Neuron (in vitro differentiated cells): ENCODE measurements at regions not wholly inside any gene's neighbourhood (a gene's known extent, or its start where the extent isn't known, plus 50 kb on each side); places are given as distances from the start of the nearest gene placed in this dataset.

Experiments used
- H2AFZ ChIP-seq: one replicate; pipeline ENCODE4 v1.6.1; 2013; ENCODE audit warnings: low read depth, mild to moderate bottlenecking, inconsistent platforms, low read length, moderate library complexity
- H3K27me3 ChIP-seq: one replicate; pipeline ENCODE4 v1.6.1; 2013; ENCODE audit warnings: low read length; ENCODE audit not compliant: insufficient read depth
- H3K36me3 ChIP-seq: one replicate; pipeline ENCODE4 v1.6.1; 2013; ENCODE audit warnings: low read length; ENCODE audit not compliant: insufficient read depth
- H3K4me1 ChIP-seq: one replicate; pipeline ENCODE4 v1.6.1; 2013; ENCODE audit warnings: low read length; ENCODE audit not compliant: insufficient read depth
- H3K4me3 ChIP-seq: 2 replicates; pipeline ENCODE4 v1.5.1; 2013; ENCODE audit warnings: mild to moderate bottlenecking, low read length, moderate library complexity
- H3K9me3 ChIP-seq: one replicate; pipeline ENCODE4 v1.6.1; 2013; ENCODE audit warnings: low read length

- Histone ChIP-seq H3K4me3 (no peak overlapping the region), H3K9me3 (no peaks in the 10 kb centered on the region), H3K4me1 (peaks cover 3% of the 10 kb centered on the region), H3K27me3 (no peaks in the 10 kb centered on the region), H2AFZ (no peak overlapping the region), H3K36me3 (no peaks in the 10 kb centered on the region)
Observed at GRCh38 chr4:162931286-162931685, 235.4 kb downstream of the NAF1 start.

- H3K36me3 ChIP-seq: no peaks in the 10 kb centered on the region
- no peak overlapping the region for H2AFZ ChIP-seq
- H3K4me3 ChIP-seq: no peak overlapping the region
- no peaks in the 10 kb centered on the region for H3K4me1 ChIP-seq
- no peaks in the 10 kb centered on the region for H3K27me3 ChIP-seq
- no peaks in the 10 kb centered on the region for H3K9me3 ChIP-seq
Observed at GRCh38 chr4:162921178-162921785, 245.4 kb downstream of the NAF1 start.

DNA sequence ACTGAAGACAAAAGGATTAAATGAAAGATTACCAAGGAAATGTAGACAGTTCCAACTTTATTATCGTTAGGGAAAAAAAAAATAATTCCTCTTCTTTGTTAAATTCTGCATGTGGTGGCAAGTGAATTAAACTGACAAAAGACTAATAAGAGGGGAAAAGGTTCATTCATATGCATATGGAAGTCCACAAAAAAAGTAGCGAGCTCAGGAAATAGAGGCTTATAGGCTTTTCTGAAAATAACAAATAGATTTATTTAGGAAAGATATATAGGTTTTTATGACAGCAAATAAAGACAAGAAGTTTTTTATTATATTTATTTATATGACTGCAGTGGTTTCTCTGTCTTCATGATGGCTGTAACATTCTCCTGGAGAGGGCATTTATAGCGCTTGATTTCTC, 246.0 kb downstream of the NAF1 start:
- Histone ChIP-seq H3K36me3 (no peaks in the 10 kb centered on the region), H3K4me3 (no peak overlapping the region), H3K27me3 (no peaks in the 10 kb centered on the region), H3K9me3 (no peaks in the 10 kb centered on the region), H3K4me1 (no peaks in the 10 kb centered on the region), H2AFZ (no peak overlapping the region)

GRCh38 chr4:162912482-162912881, 254.2 kb downstream of the NAF1 start:
- no peak overlapping the region for H3K4me3 ChIP-seq
- H3K36me3 ChIP-seq: no peaks in the 10 kb centered on the region
- H3K9me3 ChIP-seq: no peaks in the 10 kb centered on the region
- no peaks in the 10 kb centered on the region for H3K4me1 ChIP-seq
- no peaks in the 10 kb centered on the region for H3K27me3 ChIP-seq
- no peak overlapping the region for H2AFZ ChIP-seq

GRCh38 chr4:162911349-162911748, 255.3 kb downstream of the NAF1 start:
- H3K4me1 ChIP-seq: no peaks in the 10 kb centered on the region
- no peak overlapping the region for H3K4me3 ChIP-seq
- no peaks in the 10 kb centered on the region for H3K36me3 ChIP-seq
- no peaks in the 10 kb centered on the region for H3K9me3 ChIP-seq
- no peak overlapping the region for H2AFZ ChIP-seq
- no peaks in the 10 kb centered on the region for H3K27me3 ChIP-seq

DNA sequence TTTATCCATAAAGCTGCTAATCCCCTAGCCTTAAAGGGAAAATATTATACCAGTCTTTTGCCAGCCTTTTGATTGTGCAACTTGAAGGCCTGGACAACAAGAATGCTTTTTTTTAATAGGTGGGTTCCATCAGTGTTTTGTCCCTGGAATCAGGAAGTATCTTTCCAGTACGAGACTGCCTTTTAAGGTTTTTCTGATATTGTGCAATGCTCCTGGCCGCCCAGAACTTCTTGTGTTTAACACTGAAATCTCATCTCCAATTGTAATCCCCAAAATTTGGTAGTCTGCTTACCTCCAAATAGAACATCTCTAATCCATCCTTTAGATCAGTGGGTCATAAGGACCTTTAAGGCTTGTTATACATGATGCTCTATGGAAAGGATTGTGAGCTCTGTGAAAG, 256.7 kb downstream of the NAF1 start:
- Histone ChIP-seq H2AFZ (no peak overlapping the region), H3K4me3 (no peak overlapping the region), H3K36me3 (no peaks in the 10 kb centered on the region), H3K9me3 (no peaks in the 10 kb centered on the region), H3K27me3 (no peaks in the 10 kb centered on the region), H3K4me1 (no peaks in the 10 kb centered on the region)

- no peak overlapping the region for H3K4me3 ChIP-seq
- no peaks in the 10 kb centered on the region for H3K27me3 ChIP-seq
- H3K9me3 ChIP-seq: no peaks in the 10 kb centered on the region
- no peak overlapping the region for H2AFZ ChIP-seq
- no peaks in the 10 kb centered on the region for H3K4me1 ChIP-seq
- no peaks in the 10 kb centered on the region for H3K36me3 ChIP-seq
Observed at GRCh38 chr4:162894387-162894786, 272.3 kb downstream of the NAF1 start.

GRCh38 chr4:162891788-162892707, 274.6 kb downstream of the NAF1 start:
- H2AFZ ChIP-seq: no peak overlapping the region
- H3K9me3 ChIP-seq: no peaks in the 10 kb centered on the region
- H3K4me3 ChIP-seq: no peak overlapping the region
- H3K4me1 ChIP-seq: no peaks in the 10 kb centered on the region
- no peaks in the 10 kb centered on the region for H3K36me3 ChIP-seq
- H3K27me3 ChIP-seq: no peaks in the 10 kb centered on the region

- Histone ChIP-seq H3K4me1 (no peaks in the 10 kb centered on the region), H3K36me3 (no peaks in the 10 kb centered on the region)
Observed at GRCh38 chr4:162878096-162878495, 288.6 kb downstream of the NAF1 start.

GRCh38 chr4:162874748-162875147, 291.9 kb downstream of the NAF1 start:
- H3K9me3 ChIP-seq: no peaks in the 10 kb centered on the region
- no peak overlapping the region for H2AFZ ChIP-seq
- no peak overlapping the region for H3K4me3 ChIP-seq
- no peaks in the 10 kb centered on the region for H3K36me3 ChIP-seq
- H3K27me3 ChIP-seq: no peaks in the 10 kb centered on the region
- no peaks in the 10 kb centered on the region for H3K4me1 ChIP-seq

More at GRCh38 chr4:162878096-162878495, 288.6 kb downstream of the NAF1 start:
- Histone ChIP-seq H2AFZ (no peak overlapping the region), H3K9me3 (no peaks in the 10 kb centered on the region), H3K4me3 (no peak overlapping the region), H3K27me3 (no peaks in the 10 kb centered on the region)

GRCh38 chr4:162871990-162872389, 294.7 kb downstream of the NAF1 start:
- H3K4me3 ChIP-seq: no peak overlapping the region
- no peak overlapping the region for H2AFZ ChIP-seq
- no peaks in the 10 kb centered on the region for H3K27me3 ChIP-seq
- peaks cover 3% of the 10 kb centered on the region for H3K4me1 ChIP-seq
- H3K9me3 ChIP-seq: no peaks in the 10 kb centered on the region
- H3K36me3 ChIP-seq: no peaks in the 10 kb centered on the region

DNA sequence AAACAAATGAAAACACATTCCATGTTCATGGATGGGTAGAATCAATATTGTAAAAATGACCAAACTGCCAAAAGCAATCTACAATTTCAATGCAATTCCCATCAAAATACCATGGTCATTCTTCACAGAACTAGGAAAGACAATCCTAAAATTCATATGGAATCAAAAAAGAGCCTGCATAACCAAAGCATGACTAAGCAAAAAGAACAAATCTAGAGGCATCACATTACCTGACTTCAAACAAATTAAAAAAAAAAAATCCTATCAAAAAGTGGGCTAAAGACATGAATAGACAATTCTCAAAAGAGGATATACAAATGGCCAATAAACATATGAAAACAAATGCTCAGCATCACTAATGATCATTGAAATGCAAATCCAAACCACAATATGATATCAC, 297.5 kb downstream of the NAF1 start:
- H2AFZ ChIP-seq: no peak overlapping the region
- H3K4me3 ChIP-seq: no peak overlapping the region
- no peaks in the 10 kb centered on the region for H3K27me3 ChIP-seq
- H3K36me3 ChIP-seq: no peaks in the 10 kb centered on the region
- peaks cover 3% of the 10 kb centered on the region for H3K4me1 ChIP-seq
- H3K9me3 ChIP-seq: no peaks in the 10 kb centered on the region

DNA sequence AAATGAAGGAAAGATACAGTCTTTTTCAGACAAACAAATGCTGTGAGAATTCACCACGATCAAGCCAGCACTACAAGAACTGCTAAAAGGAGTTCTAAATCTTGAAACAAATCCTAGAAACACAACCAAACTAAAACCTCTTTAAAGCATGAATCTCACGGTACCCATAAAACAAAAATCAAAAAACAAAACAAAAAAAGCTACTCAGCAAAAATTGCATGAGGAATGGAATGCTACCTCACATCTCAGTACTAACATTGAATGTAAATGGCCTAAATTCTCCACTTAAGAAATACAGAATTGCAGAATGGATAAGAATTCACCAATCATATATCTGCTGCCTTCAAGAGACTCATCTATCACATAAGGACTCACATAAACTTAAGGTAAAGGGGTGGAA, 300.1 kb downstream of the NAF1 start:
- Histone ChIP-seq H3K4me3 (no peak overlapping the region), H3K4me1 (peaks cover 3% of the 10 kb centered on the region), H2AFZ (no peak overlapping the region), H3K9me3 (no peaks in the 10 kb centered on the region), H3K27me3 (no peaks in the 10 kb centered on the region), H3K36me3 (no peaks in the 10 kb centered on the region)
